HUES48 (cell line): ENCODE measurements at regions not wholly inside any gene's neighbourhood (a gene's known extent, or its start where the extent isn't known, plus 50 kb on each side); places are given as distances from the start of the nearest gene placed in this dataset.

ENCODE experiments used
- H3K27ac ChIP-seq: one replicate; pipeline ENCODE4 v1.7.0; 2013; ENCODE audit warnings: low read depth, low read length, inconsistent platforms
- H3K27me3 ChIP-seq: 2 replicates; pipeline ENCODE4 v1.6.1; 2013; ENCODE audit warnings: mild to moderate bottlenecking, low read length; ENCODE audit not compliant: control insufficient read depth, insufficient read depth
- H3K36me3 ChIP-seq: 2 replicates; pipeline ENCODE4 v1.6.1; 2013; ENCODE audit warnings: low read length; ENCODE audit not compliant: control insufficient read depth, insufficient read depth
- H3K4me1 ChIP-seq: 2 replicates; pipeline ENCODE4 v1.6.1; 2013; ENCODE audit warnings: mild to moderate bottlenecking, low read length; ENCODE audit not compliant: control insufficient read depth, insufficient read depth
- H3K4me3 ChIP-seq: 2 replicates; pipeline ENCODE4 v1.5.1; 2013; ENCODE audit warnings: mild to moderate bottlenecking, low read depth, low read length
- H3K9ac ChIP-seq: 2 replicates; pipeline ENCODE4 v1.6.1; 2013; ENCODE audit warnings: mild to moderate bottlenecking, low read depth, low read length, moderate library complexity
- H3K9me3 ChIP-seq: 2 replicates; pipeline ENCODE4 v1.6.1; 2013; ENCODE audit warnings: low read length; ENCODE audit not compliant: control insufficient read depth, insufficient read depth

GRCh38 chr7:94245500-94245899 lies 149.2 kb upstream of the COL1A2 start:
- H3K4me1 ChIP-seq: no peaks in the 10 kb centered on the region
- no peak overlapping the region for H3K4me3 ChIP-seq
- no peak overlapping the region for H3K27ac ChIP-seq
- no peaks in the 10 kb centered on the region for H3K9me3 ChIP-seq
- H3K9ac ChIP-seq: no peak overlapping the region
- peaks cover 2% of the 10 kb centered on the region for H3K27me3 ChIP-seq
- H3K36me3 ChIP-seq: no peaks in the 10 kb centered on the region

GRCh38 chr7:94247970-94248369 lies 146.7 kb upstream of the COL1A2 start:
- no peak overlapping the region for H3K9ac ChIP-seq
- no peak overlapping the region for H3K4me3 ChIP-seq
- peaks cover 9% of the 10 kb centered on the region; the same call in 1 of the 2 replicates for H3K4me1 ChIP-seq
- H3K36me3 ChIP-seq: no peaks in the 10 kb centered on the region
- no peak overlapping the region for H3K27ac ChIP-seq
- no peaks in the 10 kb centered on the region for H3K9me3 ChIP-seq
- no peaks in the 10 kb centered on the region for H3K27me3 ChIP-seq

- no peaks in the 10 kb centered on the region for H3K9me3 ChIP-seq
- peaks cover 9% of the 10 kb centered on the region; the same call in 1 of the 2 replicates for H3K4me1 ChIP-seq
- H3K4me3 ChIP-seq: no peak overlapping the region
- no peaks in the 10 kb centered on the region for H3K27me3 ChIP-seq
- no peaks in the 10 kb centered on the region for H3K36me3 ChIP-seq
- no peak overlapping the region for H3K9ac ChIP-seq
- no peak overlapping the region for H3K27ac ChIP-seq
Observed at GRCh38 chr7:94249631-94250030, 145.1 kb upstream of the COL1A2 start.

GRCh38 chr7:94250124-94250523 lies 144.6 kb upstream of the COL1A2 start:
- Histone ChIP-seq H3K9me3 (no peaks in the 10 kb centered on the region), H3K4me3 (no peak overlapping the region), H3K27me3 (no peaks in the 10 kb centered on the region), H3K27ac (no peak overlapping the region), H3K36me3 (no peaks in the 10 kb centered on the region), H3K4me1 (peaks cover 9% of the 10 kb centered on the region; the same call in 1 of the 2 replicates), H3K9ac (no peak overlapping the region)

GRCh38 chr7:94250987-94251386 lies 143.7 kb upstream of the COL1A2 start:
- Histone ChIP-seq H3K9me3 (no peaks in the 10 kb centered on the region), H3K27ac (no peak overlapping the region), H3K4me3 (no peak overlapping the region), H3K9ac (no peak overlapping the region), H3K27me3 (no peaks in the 10 kb centered on the region), H3K36me3 (no peaks in the 10 kb centered on the region), H3K4me1 (peaks cover 9% of the 10 kb centered on the region; the same call in 1 of the 2 replicates)

- Histone ChIP-seq H3K27me3 (no peaks in the 10 kb centered on the region), H3K9ac (no peak overlapping the region), H3K27ac (no peak overlapping the region), H3K36me3 (no peaks in the 10 kb centered on the region), H3K4me3 (no peak overlapping the region), H3K9me3 (no peaks in the 10 kb centered on the region), H3K4me1 (peaks cover 9% of the 10 kb centered on the region; the same call in 1 of the 2 replicates)
Observed at GRCh38 chr7:94252124-94252523, 142.6 kb upstream of the COL1A2 start.

- no peaks in the 10 kb centered on the region for H3K27me3 ChIP-seq
Observed at GRCh38 chr7:94252971-94253370, 141.7 kb upstream of the COL1A2 start.

GRCh38 chr7:94253686-94254085 lies 141.0 kb upstream of the COL1A2 start:
- no peaks in the 10 kb centered on the region for H3K27me3 ChIP-seq
- H3K9ac ChIP-seq: no peak overlapping the region
- H3K9me3 ChIP-seq: no peaks in the 10 kb centered on the region
- no peaks in the 10 kb centered on the region for H3K36me3 ChIP-seq
- H3K4me3 ChIP-seq: no peak overlapping the region
- peaks cover 13% of the 10 kb centered on the region for H3K4me1 ChIP-seq
- H3K27ac ChIP-seq: no peak overlapping the region

More at GRCh38 chr7:94252971-94253370, 141.7 kb upstream of the COL1A2 start:
- Histone ChIP-seq H3K27ac (no peak overlapping the region), H3K9me3 (no peaks in the 10 kb centered on the region), H3K4me1 (peaks cover 9% of the 10 kb centered on the region; the same call in 1 of the 2 replicates), H3K4me3 (no peak overlapping the region), H3K36me3 (no peaks in the 10 kb centered on the region), H3K9ac (no peak overlapping the region)

- Histone ChIP-seq H3K9ac (no peak overlapping the region), H3K27ac (no peak overlapping the region), H3K9me3 (no peaks in the 10 kb centered on the region), H3K4me1 (peaks cover 8% of the 10 kb centered on the region), H3K36me3 (no peaks in the 10 kb centered on the region), H3K4me3 (no peak overlapping the region), H3K27me3 (no peaks in the 10 kb centered on the region)
Observed at GRCh38 chr7:94258418-94259300, 136.0 kb upstream of the COL1A2 start.

GRCh38 chr7:94261067-94261466 lies 133.6 kb upstream of the COL1A2 start:
- no peaks in the 10 kb centered on the region for H3K27me3 ChIP-seq
- H3K4me1 ChIP-seq: peaks cover 8% of the 10 kb centered on the region
- no peak overlapping the region for H3K9ac ChIP-seq
- no peak overlapping the region for H3K4me3 ChIP-seq
- H3K9me3 ChIP-seq: no peaks in the 10 kb centered on the region
- no peaks in the 10 kb centered on the region for H3K36me3 ChIP-seq
- H3K27ac ChIP-seq: no peak overlapping the region

- H3K9ac ChIP-seq: no peak overlapping the region
- no peaks in the 10 kb centered on the region for H3K9me3 ChIP-seq
- no peaks in the 10 kb centered on the region for H3K27me3 ChIP-seq
- no peaks in the 10 kb centered on the region for H3K36me3 ChIP-seq
- H3K27ac ChIP-seq: no peak overlapping the region
- no peaks in the 10 kb centered on the region for H3K4me1 ChIP-seq
- H3K4me3 ChIP-seq: no peak overlapping the region
Observed at GRCh38 chr7:94264756-94265155, 129.9 kb upstream of the COL1A2 start.
